Left colon (tissue), 2 donors: ENCODE measurements at regions not wholly inside any gene's neighbourhood (a gene's known extent, or its start where the extent isn't known, plus 50 kb on each side); places are given as distances from the start of the nearest gene placed in this dataset.

Experiments used
- ATAC-seq: fragments of 200-7000 bp; cut with Tn5 transposase; one replicate; pipeline ENCODE4 v1.9.1; 2020; ENCODE audit warnings: mild to moderate bottlenecking, moderate library complexity
- DNase-seq, 2 donors: peaks; one replicate each; pipeline ENCODE4 v3.0.0-alpha.2; 2020
- intact Hi-C, 2 donors: fragments of 100-400 bp; cut with DNase I in 1 of 2; cut with micrococcal nuclease in 1 of 2; formaldehyde crosslinking; loops; one replicate each; pipeline versions ENCODE4 v1.11.2 to v1.14.0; 2022; cut with DNase I, micrococcal nuclease
- donor health status: DM: no; HTN: no; CAD: no.
- donor health status: DM: yes; HTN: yes; CAD: no.

DNA sequence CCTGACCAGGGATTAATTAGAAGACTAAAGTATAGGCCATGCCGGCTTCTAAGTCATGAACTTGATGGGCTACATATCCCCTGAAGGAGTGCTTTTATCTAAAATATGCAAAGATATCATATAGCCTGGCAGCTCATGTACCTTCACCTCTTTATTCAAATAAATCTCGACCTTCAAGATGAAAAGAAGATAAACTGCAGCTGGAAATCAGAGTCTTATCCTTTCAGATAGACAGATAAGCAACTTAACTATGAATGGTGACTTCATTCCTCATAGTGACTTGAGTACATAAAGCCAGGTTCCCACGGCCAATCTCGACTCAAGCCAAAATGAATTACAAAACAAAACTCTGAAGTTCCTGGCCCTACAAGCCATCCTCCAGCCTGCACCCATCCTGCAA, 165.3 kb upstream of the KLHL29 start:
- ATAC-seq (no peak), DNase-seq (no peak)
- intact Hi-C loops: no loop called here

DNA sequence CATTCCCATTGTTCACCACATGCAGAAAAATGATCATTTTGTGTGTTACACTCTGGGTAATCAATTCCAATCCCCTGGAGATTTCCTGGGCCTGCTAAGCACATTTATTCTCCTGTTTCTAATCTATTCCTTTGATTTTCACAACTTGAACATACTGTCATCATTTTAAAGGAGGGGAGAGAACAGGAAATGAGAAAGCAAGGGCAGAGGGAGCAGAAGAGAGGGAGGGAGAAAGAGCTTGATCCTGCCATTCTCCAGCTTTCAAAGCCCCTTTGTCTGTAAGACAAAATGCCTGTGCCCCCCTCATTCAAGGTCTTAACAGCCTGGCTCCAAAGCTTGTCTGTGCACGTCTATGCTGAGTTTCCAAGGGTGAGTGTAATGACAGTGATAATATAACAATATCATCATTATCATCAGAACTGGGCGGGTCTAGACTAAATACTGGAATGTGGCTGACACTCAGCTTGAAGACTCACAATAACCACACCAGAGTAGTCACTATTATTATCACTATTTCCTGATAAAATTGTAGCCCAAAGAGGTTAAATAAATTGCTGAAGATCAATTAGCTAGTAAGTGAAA, 164.4 kb upstream of the KLHL29 start:
- ATAC-seq (no peak), DNase-seq (no peak)
- intact Hi-C loops: no loop called here

DNA sequence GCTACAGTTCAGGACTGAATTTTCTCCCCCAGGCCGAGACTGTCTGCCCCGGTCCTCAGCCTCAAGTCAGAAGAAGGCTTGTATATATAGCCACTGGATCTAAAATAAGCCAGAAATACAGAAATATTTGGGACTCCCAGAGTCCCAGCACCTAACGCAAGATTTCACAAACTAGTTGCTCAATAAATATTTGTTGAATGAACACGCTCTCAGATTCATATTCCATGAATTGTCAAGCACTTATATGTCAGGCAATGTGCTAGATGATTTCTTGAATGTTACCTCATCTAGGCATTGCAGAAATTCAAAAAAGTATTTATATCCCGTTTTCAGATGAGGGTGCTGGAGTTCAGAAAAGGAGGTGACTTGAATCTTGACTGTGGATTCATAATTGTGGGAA, 163.7 kb upstream of the KLHL29 start:
- intact Hi-C loops: no loop called here
- ATAC-seq: no peak
- DNase-seq: no peak

DNA sequence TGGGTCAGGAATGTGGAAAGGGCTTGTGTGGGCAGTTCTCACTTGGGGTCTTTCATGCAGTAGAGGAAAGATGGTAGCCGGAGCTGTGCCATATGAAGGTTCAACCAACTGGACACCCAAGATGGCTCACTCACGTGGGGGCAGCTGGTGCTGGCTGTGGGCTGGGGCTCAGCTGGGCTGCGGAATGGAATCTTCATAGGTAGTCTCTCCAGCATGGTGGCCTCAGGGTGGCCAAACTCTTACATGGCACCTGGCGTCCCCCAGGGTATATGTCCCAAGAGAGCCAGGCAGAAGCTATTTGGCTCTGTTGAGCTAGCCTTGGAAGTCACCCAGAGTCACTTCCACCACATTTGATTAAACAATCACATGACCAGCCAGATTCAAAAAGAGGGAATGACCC, 163.1 kb upstream of the KLHL29 start:
- DNase-seq: no peak
- intact Hi-C loops: no loop called here

DNA sequence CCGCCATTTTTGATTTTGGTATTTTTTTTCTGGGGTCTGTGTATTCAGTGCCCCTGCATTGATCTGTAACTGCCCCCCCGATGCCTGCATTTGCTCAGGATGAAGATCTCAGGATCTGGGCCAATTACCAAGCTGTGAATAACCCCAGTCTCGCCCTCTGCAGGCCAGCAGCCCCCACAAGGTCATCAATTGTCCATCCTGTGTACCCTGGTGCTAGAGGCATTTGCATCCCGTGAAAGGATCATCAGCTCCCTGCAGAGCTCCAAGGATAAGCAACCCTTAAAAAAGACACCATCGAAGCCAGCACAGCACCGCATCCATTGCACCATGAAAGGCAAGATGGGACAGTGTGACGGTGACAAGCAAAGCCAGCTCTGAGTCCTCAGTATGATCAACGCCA, 154.1 kb upstream of the KLHL29 start:
- intact Hi-C loops: no loop called here

More for the DNA sequence above, 163.1 kb upstream of the KLHL29 start:
- no peak for ATAC-seq

DNA sequence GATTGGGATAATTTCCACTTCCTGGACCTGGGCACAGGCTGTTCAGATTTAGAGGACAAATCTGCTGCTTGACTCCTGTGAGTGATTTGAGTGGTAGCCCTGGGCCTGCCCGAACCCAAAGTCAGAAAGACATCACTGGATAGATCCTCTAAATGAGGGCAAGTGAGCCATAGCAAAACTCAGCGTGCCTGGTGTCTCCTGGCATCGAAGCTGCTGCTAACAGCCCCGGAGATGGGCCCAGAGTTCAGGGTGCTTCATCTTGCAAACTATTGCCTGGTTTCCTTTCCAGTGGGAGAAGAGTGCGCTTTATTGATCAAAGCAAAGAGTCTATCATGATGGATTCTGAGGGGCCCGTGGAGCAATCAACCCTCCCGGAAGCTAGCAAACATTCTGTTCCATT, 153.1 kb upstream of the KLHL29 start:
- intact Hi-C loops: no loop called here
- ATAC-seq (no peak), DNase-seq (no peak)

More for the DNA sequence above, 154.1 kb upstream of the KLHL29 start:
- ATAC-seq (no peak), DNase-seq (no peak)

DNA sequence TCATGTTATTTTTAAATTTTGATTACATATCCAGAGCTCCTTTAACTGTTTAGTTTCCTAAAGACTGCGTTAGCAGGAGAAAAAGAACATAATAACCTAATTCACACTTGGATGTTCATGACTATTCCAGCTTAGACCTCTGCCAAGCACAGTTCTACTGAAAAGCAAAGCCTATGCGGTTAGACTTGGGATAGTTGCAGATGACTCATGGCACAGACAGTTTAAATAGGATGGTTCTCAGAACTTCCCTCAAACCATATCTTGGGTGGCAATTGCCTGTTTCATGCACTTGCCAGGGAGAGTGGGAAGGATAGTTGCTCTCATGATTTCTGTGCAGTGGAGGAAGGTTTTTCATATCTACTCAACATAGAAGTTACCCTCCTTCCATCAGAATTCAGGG, 149.7 kb upstream of the KLHL29 start:
- DNase-seq (no peak), ATAC-seq (no peak)
- intact Hi-C loops: no loop called here

DNA sequence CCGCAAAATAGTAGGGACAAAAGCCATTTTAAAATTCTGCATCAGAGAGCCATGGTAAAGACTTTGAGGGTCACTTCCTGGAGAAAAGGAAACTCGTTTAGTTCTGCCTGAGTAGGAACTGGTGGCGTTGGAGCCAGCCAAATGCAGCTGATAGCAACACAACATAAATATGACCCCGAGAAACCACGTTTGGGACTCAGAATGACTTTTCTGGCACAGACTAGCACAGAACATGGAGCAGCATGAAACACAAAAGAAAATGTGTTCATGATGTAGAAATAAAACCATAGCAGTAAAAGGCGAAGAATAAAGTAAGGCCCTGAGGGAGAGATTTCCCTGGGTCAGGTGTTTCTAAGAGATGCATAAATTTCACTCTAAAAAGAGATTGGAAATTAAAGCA, 149.2 kb upstream of the KLHL29 start:
- intact Hi-C loops: no loop called here
- no peak for ATAC-seq
- no peak for DNase-seq

DNA sequence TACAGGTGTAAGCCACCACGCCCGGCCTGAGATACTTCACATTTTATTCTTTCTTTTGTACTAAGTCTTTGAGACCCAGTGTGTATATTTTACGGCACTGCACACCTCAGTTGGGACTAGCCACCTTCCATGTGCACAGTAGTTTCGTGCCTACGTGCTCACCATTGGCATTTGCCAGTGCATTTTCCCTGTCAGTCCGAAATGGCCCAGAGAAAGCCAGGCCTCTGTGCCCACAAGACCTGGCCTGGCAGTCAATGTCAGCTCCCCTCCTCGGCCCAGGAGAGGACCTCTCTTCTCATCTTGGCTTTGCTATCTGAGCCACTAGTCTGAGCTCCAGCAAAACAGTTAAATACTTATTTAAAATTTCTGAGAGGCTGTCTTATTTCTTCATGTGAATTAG, 147.8 kb upstream of the KLHL29 start:
- intact Hi-C loops: no loop called here
- no peak for DNase-seq
- no peak for ATAC-seq

DNA sequence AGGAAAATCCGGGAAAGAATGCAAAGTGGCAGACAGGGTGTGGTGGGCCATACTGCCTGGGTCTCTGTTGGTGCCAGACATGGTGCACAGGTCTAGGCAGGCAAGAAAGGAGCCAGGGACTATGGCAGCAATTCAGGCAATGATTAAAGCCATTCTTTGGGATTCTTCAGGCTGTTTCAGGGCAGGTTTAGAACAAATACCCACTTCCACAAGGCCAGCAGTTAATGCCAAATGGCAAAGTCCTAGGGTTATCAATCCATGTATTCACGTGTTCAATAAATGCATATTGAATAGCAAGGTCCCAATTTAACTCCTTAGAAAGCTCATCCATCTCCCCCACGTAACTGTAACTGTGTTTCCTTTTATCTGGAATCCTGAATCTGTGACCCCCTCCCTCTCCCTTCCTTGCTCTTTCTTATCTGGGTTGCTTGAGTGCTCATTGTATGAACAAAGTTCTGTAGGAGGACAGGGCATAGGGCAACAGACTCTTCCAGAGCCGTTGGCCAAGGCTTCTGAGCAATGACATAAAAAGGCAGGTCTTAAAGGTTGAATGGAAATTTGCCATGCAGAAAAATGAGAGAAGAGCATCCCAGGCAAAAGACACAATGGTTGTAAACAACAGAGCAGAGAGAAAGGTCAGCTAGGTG, 146.8 kb upstream of the KLHL29 start:
- DNase-seq: no peak
- ATAC-seq: no peak
- intact Hi-C loops: no loop called here

DNA sequence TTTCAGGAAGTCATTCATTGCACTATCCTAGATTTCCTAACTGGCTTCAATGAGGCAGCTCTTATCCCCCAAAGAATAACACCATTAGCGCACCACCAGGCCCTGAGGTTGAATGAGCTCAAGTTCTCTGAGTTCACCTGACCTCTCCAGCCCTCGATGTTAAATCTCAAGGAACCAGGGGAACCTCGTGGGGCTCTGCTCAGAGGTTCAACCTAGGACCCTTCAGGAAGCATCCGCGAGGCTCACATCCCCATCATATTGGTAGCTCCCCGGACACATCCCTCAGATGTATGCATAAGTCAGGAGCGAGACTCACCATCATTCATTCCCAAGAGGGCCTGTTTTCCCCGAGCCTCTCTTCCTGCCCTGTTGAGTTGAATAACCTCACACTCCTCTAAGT, 145.6 kb upstream of the KLHL29 start:
- intact Hi-C loops: no loop called here
- no peak for DNase-seq
- no peak for ATAC-seq

DNA sequence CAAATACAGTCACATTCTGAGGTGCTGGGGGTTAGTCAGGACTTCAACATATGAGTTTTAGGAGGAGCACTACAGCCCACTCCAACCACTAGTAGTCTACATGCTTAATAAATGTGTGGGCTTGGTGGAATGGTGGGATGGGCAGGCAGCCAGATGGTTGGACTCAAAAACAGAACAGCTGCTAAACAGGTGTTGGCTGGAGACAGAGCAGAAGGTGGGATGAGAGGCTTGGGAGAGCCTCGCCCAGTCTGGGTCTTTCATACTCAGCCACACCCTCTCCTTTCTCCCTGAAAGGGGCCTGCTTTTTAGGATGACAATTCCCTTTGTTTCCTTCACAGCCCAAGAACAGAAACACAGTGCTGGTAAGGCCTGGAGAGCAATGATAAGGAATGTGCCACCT, 143.9 kb upstream of the KLHL29 start:
- intact Hi-C loops: no loop called here
- no peak for ATAC-seq
- DNase-seq: no peak

DNA sequence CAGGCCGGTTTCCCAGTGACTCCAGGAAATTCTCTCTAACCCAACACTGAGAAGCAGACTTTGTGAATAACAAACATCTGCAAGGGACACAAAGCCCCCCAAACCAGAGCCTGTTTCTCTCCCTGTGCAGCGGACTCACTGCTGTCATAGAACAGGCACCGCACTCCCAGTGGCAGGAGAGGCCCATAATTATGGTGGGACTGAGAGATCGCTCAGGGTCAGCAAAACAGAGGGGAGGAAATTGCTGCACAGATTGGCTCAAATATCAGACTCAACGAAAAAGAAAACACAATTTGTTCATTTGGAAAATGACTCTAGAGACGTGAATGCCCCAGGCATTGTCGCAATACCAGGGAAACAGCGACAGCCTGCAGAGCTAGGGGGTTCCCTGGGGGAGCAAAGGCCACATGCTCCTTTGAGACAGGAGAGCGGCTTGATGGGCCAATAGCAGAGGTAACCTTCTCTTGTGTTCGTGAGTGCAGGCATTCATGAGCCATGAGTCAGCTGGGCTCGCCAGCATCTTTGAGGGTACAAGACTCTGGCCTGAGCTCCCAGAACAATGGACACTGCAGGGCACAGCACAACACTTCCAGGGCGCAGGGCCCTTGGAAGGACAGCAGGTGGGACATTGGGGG, 143.3 kb upstream of the KLHL29 start:
- ATAC-seq (no peak), DNase-seq (no peak)
- intact Hi-C loops: no loop called here

DNA sequence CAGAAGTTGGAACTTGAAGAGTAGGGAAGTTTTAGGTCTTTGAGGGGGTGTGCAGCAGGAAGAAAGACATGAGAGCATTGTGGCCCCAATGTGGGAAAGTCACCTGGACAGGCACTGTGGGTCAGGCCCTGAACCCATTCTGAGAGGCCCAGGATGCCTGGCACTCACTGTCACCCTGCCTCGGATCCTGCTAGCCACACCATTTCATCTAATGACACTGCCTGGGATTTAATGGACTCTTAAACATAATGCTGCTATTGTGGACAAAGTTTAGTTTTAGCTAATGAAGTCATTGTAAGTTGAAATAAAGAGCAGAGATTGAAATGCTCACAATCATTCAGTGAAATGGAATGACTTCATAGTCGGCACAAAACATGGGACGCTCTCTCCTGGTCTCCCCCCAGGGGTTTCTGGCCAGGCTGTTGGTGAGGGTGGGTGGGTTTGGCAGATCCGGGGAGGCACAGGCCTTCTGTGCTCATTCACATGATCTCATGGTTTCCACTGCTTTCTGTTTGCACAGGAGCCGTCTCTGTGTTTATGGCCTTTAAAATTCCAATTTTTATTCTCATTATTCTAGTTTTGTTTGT, 141.8 kb upstream of the KLHL29 start:
- DNase-seq (no peak), ATAC-seq (no peak)
- intact Hi-C loops: no loop called here

DNA sequence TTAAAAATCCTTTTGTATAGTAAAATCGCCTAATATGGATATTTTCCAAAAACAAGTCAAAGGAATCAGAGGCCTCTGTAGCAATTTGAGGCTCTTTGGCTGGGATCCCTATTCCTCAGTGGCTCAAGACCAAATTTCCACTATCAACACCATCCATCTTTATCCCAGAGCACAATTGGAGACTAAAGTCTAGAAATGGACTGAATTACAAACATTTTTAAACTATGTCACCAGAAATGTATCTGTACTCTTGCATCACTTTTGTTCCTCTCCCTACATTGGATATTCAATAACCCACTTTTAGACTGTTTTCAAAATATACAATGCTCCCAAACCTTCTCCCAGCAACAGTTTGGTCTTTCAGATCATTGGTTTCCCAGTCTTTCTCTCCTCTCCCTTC, 140.4 kb upstream of the KLHL29 start:
- no peak for ATAC-seq
- no peak for DNase-seq
- intact Hi-C loops: no loop called here

DNA sequence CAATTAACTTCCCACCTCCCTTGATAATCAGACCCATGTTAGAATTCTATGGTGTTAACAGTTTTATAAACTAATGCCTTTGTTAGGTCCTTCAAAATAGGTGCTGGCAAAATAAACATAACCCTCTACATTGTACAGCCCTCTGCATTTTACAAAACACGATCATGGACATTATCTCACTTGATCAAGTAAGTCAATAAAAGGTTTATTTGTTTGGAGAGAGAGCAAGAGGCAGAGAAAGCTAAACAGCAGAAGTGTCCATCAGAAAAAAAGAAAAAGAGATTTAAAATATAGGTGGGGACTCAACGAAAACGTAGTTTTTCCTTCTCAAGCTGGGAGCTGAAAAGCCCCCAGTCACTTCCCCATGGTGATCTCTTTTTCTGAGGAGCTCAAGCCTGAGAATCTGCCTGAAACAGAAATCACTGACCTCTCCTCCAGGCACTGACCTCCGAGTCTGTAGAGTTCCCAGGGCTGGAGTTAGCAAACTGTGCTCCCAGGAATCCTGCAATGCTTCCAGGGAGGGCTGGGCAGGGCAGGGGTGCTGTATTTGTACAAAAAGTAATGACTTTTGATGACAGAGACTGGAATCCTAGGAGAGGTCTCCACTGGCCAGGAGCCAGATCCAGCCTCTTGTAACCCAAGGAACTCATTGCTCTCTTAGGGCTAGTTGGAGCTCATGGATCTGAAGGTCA, 137.8 kb upstream of the KLHL29 start:
- ATAC-seq (no peak), DNase-seq (no peak)
- intact Hi-C loops: no loop called here

DNA sequence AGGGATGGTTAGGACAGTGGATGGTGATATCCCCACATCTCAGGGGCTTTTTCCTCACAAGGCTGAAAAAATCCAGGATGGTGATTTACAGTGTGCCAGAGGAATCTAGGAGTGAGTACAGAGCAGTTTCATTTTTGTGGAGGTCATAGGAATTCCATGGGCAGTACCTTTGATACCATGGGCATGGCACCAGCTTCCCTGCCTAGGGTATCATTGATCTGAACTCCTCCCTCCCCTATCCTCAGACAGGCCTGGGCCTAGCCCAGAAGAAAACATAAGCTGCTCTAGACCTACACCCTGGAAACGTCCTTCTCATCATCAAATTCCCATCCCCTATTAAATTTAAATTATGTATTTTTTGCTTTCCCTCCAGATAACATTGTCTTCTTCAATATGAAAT, 136.3 kb upstream of the KLHL29 start:
- intact Hi-C loops: no loop called here

DNA sequence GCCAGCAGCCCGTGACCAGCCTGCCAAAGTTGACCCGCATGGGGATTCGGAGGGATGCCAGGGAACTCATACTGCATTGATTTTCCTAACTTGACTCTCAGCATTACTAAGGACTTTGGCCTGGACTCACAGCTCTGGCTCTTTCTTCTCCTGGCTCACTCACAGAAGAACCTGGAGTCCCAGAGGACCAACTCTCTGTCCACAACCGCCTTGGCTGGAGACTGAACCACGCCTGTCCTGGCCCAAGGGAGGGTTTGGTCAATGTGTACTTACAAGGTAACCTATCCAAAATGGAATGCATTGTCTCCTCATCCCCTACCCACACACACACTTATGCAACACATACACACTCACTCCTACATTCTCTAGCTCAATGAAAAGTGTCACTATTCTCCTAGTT, 135.6 kb upstream of the KLHL29 start:
- no peak for ATAC-seq
- DNase-seq: no peak
- intact Hi-C loops: no loop called here

More for the DNA sequence above, 136.3 kb upstream of the KLHL29 start:
- DNase-seq: no peak
- no peak for ATAC-seq

DNA sequence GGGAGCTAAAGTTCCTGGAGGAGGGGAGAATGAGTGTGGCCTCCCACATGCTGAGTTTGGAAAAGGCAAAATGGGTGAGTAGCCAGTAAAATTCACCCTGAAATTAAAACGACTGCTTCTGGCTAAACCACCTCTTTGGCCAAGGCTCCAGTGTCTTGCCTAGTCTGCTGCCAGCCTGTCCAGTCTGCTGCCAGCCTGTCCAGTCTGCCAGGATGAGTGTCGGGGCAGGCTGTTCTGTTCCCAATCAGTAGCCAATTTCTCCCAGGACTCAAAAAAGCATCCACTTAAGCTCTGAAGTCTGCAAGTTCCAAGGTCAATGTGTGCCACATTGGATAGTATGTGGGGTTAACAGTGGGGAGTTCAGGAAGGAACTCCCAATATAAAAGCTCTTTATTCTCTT, 134.6 kb upstream of the KLHL29 start:
- DNase-seq (no peak), ATAC-seq (no peak)
- intact Hi-C loops: no loop called here

DNA sequence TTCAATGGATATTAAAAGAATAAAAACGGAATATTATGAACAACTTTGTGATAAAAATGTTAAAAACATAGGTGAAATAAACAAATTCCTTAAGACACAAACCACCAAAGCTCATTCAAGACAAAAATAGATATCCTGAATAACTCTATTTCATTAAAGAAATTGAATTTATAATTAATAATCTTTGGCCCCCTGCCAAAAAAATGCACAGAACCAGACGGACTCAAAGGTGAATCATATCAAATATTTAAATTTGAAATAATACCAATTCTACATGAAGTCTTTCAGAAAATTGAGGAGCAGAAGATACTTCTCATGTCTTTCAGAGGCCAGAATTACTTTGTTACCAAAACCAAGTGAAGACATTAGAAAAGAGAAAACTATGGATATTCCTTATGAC, 128.3 kb upstream of the KLHL29 start:
- ATAC-seq (no peak), DNase-seq (no peak)
- intact Hi-C loops: no loop called here
